B cell (primary cell): ENCODE measurements at regions not wholly inside any gene's neighbourhood (a gene's known extent, or its start where the extent isn't known, plus 50 kb on each side); places are given as distances from the start of the nearest gene placed in this dataset.

Source experiments
- EZH2 ChIP-seq: IDR thresholded peaks from 2 replicates; pipeline ENCODE4 v1.6.1; 2012; ENCODE audit warnings: borderline replicate concordance, low read depth, mild to moderate bottlenecking, moderate library complexity, low read length; ENCODE audit not compliant: insufficient read depth, poor library complexity, severe bottlenecking
- TF ChIP-seq, protein P1 (sequence below): fragments of 200-600 bp; IDR thresholded peaks from one replicate; pipeline ENCODE4 v1.8.0; 2022; ENCODE audit warnings: antibody characterized with exemption, mild to moderate bottlenecking

DNA sequence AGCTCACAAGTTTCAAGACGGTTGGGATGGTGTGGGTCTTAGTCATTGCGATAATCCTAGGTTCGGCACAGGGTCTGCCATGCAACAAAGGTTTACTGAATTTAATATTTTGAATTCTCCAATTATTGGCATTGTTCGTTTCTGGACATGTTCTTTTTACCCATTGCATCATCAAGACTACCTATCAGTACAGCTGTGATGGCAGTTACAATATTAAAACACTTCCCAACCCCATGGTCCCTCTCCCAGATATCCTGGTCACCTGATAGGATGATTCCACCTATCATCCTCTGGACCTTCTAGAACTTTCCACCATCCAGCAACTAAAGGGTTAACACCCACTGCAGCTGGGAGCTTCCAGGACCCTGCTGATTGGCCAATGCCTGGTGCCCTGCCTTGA lies 377.8 kb upstream of the PRKCQ start:
- TF ChIP-seq, protein P1, sequence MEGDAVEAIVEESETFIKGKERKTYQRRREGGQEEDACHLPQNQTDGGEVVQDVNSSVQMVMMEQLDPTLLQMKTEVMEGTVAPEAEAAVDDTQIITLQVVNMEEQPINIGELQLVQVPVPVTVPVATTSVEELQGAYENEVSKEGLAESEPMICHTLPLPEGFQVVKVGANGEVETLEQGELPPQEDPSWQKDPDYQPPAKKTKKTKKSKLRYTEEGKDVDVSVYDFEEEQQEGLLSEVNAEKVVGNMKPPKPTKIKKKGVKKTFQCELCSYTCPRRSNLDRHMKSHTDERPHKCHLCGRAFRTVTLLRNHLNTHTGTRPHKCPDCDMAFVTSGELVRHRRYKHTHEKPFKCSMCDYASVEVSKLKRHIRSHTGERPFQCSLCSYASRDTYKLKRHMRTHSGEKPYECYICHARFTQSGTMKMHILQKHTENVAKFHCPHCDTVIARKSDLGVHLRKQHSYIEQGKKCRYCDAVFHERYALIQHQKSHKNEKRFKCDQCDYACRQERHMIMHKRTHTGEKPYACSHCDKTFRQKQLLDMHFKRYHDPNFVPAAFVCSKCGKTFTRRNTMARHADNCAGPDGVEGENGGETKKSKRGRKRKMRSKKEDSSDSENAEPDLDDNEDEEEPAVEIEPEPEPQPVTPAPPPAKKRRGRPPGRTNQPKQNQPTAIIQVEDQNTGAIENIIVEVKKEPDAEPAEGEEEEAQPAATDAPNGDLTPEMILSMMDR: no peak
- TF ChIP-seq EZH2: no peak
